DOHH2 (cell line): ENCODE measurements at regions not wholly inside any gene's neighbourhood (a gene's known extent, or its start where the extent isn't known, plus 50 kb on each side); places are given as distances from the start of the nearest gene placed in this dataset.

ENCODE experiments used
- H3F3A ChIP-seq: fragments of 200-600 bp; sonication (generic), shearing (Covaris generic); 2 replicates; pipeline ENCODE4 v1.6.0; 2016; ENCODE audit warnings: antibody characterized with exemption, mild to moderate bottlenecking; ENCODE audit not compliant: control insufficient read depth, insufficient read depth
- H3K27ac ChIP-seq: fragments of 200-600 bp; sonication (generic); 2 replicates; pipeline ENCODE4 v1.5.1; 2014; ENCODE audit warnings: low read depth, mild to moderate bottlenecking, low read length, moderate library complexity
- H3K27me3 ChIP-seq: fragments of 200-600 bp; sonication (generic); 2 replicates; pipeline ENCODE4 v1.6.1; 2014; ENCODE audit warnings: mild to moderate bottlenecking, low read length, mixed read lengths; ENCODE audit not compliant: control insufficient read depth
- H3K36me3 ChIP-seq: fragments of 200-600 bp; sonication (generic); 2 replicates; pipeline ENCODE4 v1.6.1; 2014; ENCODE audit warnings: mild to moderate bottlenecking, low read length, moderate library complexity, mixed read lengths; ENCODE audit not compliant: control insufficient read depth
- H3K4me1 ChIP-seq: fragments of 200-600 bp; sonication (generic); 2 replicates; pipeline ENCODE4 v1.6.1; 2014; ENCODE audit warnings: mild to moderate bottlenecking, low read length, mixed read lengths; ENCODE audit not compliant: control insufficient read depth
- H3K4me2 ChIP-seq: fragments of 200-600 bp; sonication (generic); 2 replicates; pipeline ENCODE4 v1.6.0; 2014; ENCODE audit warnings: mild to moderate bottlenecking, low read length, moderate library complexity
- H3K4me3 ChIP-seq: fragments of 200-600 bp; sonication (generic); 2 replicates; pipeline ENCODE4 v1.5.1; 2014; ENCODE audit warnings: mild to moderate bottlenecking, low read length, mixed read lengths
- H3K79me2 ChIP-seq: fragments of 200-600 bp; sonication (generic); 2 replicates; pipeline ENCODE4 v1.6.1; 2014; ENCODE audit warnings: mild to moderate bottlenecking, low read length, mixed read lengths; ENCODE audit not compliant: control insufficient read depth
- H3K9me2 ChIP-seq: fragments of 200-600 bp; sonication (generic); replicated peaks from 2 replicates; pipeline ENCODE4 v1.6.1; 2014; ENCODE audit warnings: mild to moderate bottlenecking, low read length, mixed read lengths; ENCODE audit not compliant: control insufficient read depth
- H3K9me3 ChIP-seq: fragments of 200-600 bp; sonication (generic); 2 replicates; pipeline ENCODE4 v1.6.1; 2014; ENCODE audit warnings: antibody characterized with exemption, low read length, mixed read lengths; ENCODE audit not compliant: control insufficient read depth, insufficient read depth
- H4K20me1 ChIP-seq: fragments of 200-600 bp; sonication (generic); 2 replicates; pipeline ENCODE4 v1.6.0; 2014; ENCODE audit warnings: low read depth, mild to moderate bottlenecking, antibody characterized with exemption, low read length, moderate library complexity; ENCODE audit not compliant: control insufficient read depth, insufficient read depth
- EZH2phosphoT487 ChIP-seq: fragments of 200-600 bp; sonication (generic); IDR thresholded peaks from 2 replicates; pipeline ENCODE4 v1.6.1; 2017; ENCODE audit warnings: borderline replicate concordance, mild to moderate bottlenecking, antibody characterized with exemption, low read length, moderate library complexity, mixed read lengths
- TF ChIP-seq, protein P1 (sequence below): fragments of 200-600 bp; sonication (generic); IDR thresholded peaks from one replicate; pipeline ENCODE4 v1.5.1; 2014; ENCODE audit warnings: antibody characterized with exemption, mild to moderate bottlenecking, low read depth, low read length; ENCODE audit not compliant: poor library complexity, severe bottlenecking

DNA sequence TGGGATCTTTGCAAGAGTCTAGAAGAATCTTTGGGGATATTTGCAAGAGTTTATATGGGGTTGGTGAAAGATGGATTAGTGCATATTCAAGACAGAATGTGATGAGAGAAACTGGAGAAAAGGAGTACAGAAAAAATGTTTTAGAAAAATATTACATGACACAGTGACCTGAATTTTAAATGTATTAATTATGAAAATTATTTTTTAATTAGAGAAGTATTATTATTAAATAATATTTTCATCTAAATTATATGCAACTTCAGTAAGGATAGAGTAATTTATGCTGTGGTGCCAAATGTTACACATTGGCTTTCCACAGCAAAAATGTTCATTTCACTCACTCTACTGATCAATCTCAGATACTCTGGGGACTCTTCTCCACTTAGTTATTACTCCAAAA lies 1442.8 kb upstream of the SLC39A10 start:
- Histone ChIP-seq H4K20me1 (no peaks in the 10 kb centered on the region), H3K9me2 (no peaks in the 10 kb centered on the region), H3K4me1 (no peaks in the 10 kb centered on the region), H3K36me3 (no peaks in the 10 kb centered on the region), H3K4me3 (no peak overlapping the region), H3K4me2 (no peak overlapping the region), H3K9me3 (no peaks in the 10 kb centered on the region), H3K79me2 (no peaks in the 10 kb centered on the region), H3K27me3 (no peaks in the 10 kb centered on the region), H3F3A (no peaks in the 10 kb centered on the region), H3K27ac (no peak overlapping the region)
- TF ChIP-seq EZH2phosphoT487, result no peak
- TF ChIP-seq, protein P1, sequence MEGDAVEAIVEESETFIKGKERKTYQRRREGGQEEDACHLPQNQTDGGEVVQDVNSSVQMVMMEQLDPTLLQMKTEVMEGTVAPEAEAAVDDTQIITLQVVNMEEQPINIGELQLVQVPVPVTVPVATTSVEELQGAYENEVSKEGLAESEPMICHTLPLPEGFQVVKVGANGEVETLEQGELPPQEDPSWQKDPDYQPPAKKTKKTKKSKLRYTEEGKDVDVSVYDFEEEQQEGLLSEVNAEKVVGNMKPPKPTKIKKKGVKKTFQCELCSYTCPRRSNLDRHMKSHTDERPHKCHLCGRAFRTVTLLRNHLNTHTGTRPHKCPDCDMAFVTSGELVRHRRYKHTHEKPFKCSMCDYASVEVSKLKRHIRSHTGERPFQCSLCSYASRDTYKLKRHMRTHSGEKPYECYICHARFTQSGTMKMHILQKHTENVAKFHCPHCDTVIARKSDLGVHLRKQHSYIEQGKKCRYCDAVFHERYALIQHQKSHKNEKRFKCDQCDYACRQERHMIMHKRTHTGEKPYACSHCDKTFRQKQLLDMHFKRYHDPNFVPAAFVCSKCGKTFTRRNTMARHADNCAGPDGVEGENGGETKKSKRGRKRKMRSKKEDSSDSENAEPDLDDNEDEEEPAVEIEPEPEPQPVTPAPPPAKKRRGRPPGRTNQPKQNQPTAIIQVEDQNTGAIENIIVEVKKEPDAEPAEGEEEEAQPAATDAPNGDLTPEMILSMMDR, result no peak

DNA sequence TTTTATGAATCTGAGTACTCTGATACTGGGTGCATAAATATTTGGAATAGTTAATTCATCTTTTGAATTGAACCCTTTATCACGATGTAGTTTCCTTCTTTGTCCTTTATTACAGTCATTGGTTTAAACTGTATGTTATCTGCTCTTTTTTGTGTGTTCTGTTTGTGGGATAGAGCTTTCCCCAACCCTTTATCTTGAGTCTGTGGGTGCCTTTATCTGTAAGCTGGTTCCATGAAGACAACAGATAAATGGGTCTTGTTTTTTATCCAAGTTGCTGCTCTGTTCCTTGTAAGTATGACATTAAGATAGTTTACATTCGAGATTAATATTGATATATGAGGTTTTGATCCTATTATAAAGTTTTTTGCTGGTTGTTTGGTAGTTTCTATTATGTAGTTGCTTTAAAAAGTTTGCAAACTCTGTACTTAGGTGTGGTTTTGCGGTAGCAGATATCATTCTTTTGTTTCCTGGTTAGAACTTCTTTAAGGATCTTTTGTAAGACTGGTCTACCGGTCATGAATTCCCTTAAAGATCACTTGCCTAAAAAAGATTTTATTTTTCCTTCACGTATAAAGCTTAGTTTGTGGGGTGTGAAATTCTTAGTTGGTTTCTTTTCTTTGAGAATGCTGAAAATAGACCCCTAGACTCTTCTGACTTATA lies 1451.3 kb upstream of the SLC39A10 start:
- H3K4me3 ChIP-seq, result no peak overlapping the region
- no peaks in the 10 kb centered on the region for H4K20me1 ChIP-seq
- no peaks in the 10 kb centered on the region for H3K9me2 ChIP-seq
- no peaks in the 10 kb centered on the region for H3K36me3 ChIP-seq
- no peak for TF ChIP-seq EZH2phosphoT487
- TF ChIP-seq, protein P1, result no peak
- no peak overlapping the region for H3K4me2 ChIP-seq
- H3K27me3 ChIP-seq, result no peaks in the 10 kb centered on the region
- no peaks in the 10 kb centered on the region for H3K9me3 ChIP-seq
- no peaks in the 10 kb centered on the region for H3K4me1 ChIP-seq
- no peaks in the 10 kb centered on the region for H3K79me2 ChIP-seq
- H3K27ac ChIP-seq, result no peak overlapping the region
- no peaks in the 10 kb centered on the region for H3F3A ChIP-seq

- H3F3A ChIP-seq, result no peaks in the 10 kb centered on the region
- H3K9me3 ChIP-seq, result no peaks in the 10 kb centered on the region
- H3K4me2 ChIP-seq, result no peak overlapping the region
- no peaks in the 10 kb centered on the region for H3K36me3 ChIP-seq
- H3K4me1 ChIP-seq, result no peaks in the 10 kb centered on the region
- H3K9me2 ChIP-seq, result no peaks in the 10 kb centered on the region
- no peak for TF ChIP-seq EZH2phosphoT487
- TF ChIP-seq, protein P1, result no peak
- no peaks in the 10 kb centered on the region for H3K27me3 ChIP-seq
- no peak overlapping the region for H3K27ac ChIP-seq
- no peak overlapping the region for H3K4me3 ChIP-seq
- H4K20me1 ChIP-seq, result no peaks in the 10 kb centered on the region
- H3K79me2 ChIP-seq, result no peaks in the 10 kb centered on the region
Observed at GRCh38 chr2:194203898-194204297, 1453.1 kb upstream of the SLC39A10 start.
